Activated CD8-positive, alpha-beta memory T cell treated with anti-CD3 and anti-CD28 coated beads for 36 hours (primary cell): ENCODE measurements at regions not wholly inside any gene's neighbourhood (a gene's known extent, or its start where the extent isn't known, plus 50 kb on each side); places are given as distances from the start of the nearest gene placed in this dataset.

ENCODE experiments used
- CTCF ChIA-PET: fragments of 350-600 bp; sonication (Branson Sonifier 250); formaldehyde crosslinking; loops from one replicate; lab custom pipeline; 2021; ENCODE audit warnings: antibody characterized with exemption; lab: Charles Lee
- POLR2A ChIA-PET: fragments of 350-600 bp; sonication (Branson Sonifier 250); formaldehyde crosslinking; loops from one replicate; lab custom pipeline; 2021; ENCODE audit warnings: antibody characterized with exemption; lab: Charles Lee

- ChIA-PET POLR2A (no interaction called here), CTCF (no interaction called here)
Observed at GRCh38 chr9:134240361-134240760, 76.0 kb upstream of the RNU6ATAC start.

DNA sequence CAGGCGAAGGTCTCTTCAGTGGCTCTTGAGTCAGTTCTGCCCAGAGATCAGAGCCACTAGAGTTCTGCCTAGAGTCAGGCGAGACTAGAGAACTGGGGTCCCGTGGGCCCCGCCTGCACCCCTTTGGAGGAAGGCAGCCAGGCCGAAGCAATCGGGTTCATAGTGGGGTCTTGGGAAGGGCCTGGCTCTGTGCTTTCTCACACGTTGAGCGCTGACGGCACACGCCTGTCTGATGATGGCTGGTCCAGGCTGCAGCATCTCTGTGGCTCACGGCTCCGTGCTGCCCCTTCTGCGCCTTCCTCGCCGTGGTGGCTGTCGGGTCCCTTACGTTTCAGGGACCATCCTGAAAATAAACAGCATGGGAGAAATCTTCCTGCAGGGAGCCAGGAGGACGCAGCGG, 78.3 kb upstream of the RNU6ATAC start:
- POLR2A ChIA-PET: no interaction called here
- CTCF ChIA-PET: no interaction called here

- ChIA-PET CTCF (no interaction called here), POLR2A (no interaction called here)
Observed at GRCh38 chr9:134243778-134244467, 79.6 kb upstream of the RNU6ATAC start.

DNA sequence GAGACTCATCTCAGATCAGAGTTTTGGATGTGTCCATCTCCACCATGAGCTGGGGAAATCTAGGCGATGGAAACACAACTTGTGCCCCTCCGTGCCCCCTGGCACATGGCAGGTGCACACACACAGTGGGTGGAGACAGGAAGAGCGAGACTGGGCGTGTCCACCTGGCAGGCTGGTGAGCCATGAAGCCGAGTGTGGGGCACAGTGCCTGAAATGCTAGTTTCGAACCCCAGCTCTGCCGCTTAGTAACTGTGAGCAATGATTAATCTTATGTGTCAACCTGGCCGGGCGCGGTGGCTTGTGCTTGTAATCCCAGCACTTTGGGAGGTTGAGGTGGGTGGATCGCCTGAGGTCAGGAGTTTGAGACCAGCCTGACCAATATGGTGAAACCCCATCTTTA, 80.8 kb upstream of the RNU6ATAC start:
- ChIA-PET POLR2A (no interaction called here), CTCF (no interaction called here)

DNA sequence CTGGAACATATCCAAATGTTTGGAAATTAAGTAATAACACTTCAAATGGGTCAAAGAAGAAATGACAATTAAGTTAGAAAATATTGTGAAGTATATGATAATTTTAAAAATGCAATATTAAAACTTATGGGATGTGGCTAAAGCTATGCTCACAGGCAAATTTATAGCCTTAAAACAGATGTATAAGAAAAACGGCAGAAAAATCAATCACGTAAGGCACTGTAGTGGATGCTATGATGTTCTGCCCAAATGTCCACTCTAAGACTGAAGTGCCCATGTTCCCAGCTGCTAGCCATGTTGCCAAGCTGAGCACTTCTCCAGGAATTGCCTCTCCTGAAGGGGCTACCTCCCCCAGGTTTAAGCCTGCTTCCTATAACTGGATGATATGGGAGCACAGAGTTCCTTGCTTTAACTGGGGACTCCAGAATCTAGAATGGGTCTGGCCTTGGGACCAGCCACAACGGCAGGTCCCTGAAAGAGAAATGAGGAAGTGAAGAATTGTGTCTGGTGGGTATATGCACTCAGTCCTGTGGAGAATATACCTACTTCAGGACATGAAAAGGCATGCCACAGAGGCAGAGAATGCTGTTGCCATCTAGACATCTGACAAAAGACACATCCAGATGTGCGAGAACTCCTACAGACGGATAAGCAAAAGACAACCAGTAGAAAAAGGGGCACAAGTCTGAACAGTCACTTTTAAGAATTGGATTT, 78.2 kb upstream of the RXRA start:
- ChIA-PET CTCF (interaction anchor here (0.6 to 1.4 kb wide), 2 partner anchors 77 to 1405 kb away, joined by 3 to 4 read pairs; no protein-coding TSS in a partner anchor), POLR2A (no interaction called here)

DNA sequence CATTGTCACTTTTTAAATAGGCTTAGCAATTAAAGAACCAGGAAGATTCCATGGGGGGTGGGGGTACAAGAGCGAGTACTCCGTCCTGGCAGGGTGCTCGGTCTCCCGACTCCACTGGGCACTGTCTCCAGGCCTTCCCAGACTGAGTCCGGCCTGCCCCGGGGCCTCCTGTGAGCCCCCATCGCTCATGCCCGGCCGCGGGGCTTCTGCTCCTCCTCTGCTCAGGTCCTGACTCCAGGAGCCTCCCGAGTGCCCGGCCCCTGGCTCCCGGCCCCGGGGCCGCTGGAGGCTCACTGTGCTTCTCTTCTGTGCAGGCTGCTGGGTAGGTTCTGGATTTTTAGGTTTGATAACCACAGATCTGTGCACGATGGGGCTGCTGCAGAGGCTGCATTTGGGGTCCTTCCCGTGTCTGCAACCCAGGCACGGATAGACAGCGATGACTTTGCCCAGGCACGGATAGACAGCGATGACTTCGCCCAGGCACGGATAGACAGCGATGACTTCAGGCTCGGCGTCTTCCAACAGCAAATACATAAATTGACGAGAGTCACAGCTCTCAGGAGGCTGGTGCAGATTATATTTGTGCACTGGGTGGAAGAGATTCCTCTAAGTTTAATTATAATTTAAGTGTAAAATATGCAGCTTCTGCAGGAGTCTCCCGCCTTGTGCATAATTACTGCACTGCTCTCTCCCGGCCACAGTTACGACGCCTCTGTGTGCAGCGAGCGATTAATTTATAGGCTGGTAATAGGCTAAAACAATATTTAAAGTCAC, 74.8 kb upstream of the RXRA start:
- CTCF ChIA-PET: no interaction called here
- POLR2A ChIA-PET: no interaction called here

DNA sequence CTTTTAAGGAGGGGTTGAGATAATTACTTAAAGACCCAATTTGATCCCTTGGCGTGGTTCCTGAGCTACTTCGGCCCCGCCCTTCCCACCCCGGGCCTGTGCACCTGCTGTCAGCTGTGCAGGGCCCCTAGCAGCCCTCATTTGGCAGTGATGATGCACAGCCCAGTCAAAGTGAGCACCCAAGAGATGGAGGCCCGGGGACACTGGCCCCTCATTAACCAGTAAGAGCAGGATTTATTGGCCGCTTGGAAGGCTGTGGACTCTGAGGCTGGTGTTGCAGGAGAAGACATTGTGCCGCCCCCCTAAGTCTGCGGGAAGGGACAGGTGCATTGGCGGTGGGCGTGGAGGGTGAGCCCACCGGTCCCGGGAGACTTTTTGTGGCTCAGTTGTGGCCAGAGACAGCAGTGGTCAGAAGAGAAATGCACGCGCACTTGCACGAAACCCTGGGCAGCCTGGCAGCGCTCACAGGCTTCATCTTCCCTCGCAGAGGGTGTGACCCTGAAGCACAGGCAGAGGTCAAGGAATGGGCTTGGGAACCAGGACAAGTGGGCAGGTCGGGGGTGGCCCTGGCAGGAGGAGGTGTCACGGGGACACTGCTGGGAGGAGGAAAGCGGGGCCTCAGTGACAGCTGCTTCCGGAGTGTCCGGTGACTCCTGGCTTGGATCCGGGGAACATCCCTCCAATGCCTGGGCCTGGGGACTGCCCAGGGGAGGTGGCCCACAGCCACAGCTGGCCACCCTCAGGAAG, 74.0 kb upstream of the RXRA start:
- ChIA-PET CTCF (no interaction called here), POLR2A (no interaction called here)

DNA sequence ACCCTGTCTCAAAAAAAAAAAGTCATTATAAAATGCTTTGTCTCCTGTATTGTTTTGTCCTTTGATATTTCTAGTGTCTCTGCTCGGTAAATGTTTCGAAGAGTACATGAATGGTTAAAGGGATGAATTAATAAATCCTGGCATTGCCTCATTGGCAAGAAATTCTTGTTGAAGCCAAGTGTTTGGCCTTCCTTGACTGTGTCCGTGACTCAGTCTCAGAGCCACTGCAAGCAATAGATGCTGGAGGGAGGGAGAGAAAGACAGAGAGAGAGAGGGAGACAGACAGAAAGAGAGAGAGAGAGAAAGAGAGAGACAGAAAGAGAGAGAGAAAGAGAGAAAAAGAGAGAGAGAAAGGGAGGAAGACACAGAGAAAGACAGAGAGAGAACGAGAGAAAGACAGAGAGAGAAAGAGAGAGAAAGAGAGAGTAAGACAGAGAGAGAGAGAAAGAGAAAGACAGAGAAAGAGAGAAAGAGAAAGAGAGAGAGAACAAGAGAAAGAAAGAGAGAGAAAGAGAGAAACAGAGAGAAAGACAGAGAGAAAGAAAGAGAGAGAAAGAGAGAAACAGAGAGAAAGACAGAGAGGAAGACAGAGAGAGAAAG, 72.5 kb upstream of the RXRA start:
- ChIA-PET CTCF (no interaction called here), POLR2A (no interaction called here)

DNA sequence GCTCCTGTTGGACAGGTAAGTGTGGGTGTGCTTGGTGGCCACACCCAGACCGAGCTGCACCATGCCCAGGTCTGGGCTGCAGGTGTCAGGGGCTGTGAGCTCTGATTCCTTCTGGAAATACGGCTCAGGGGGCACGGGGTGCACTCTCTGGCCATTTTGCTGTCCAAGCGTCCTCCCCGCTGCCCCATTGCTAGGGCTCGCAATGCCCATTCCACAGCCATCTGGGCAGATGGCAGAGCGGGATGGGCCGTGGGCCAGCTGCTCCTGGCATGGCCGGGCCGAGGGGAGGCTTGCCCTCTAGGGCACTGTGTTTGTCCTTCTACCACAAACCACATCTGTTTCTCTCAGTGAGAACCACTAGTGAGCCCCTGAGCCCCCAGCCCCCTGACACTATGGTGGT, 67.9 kb upstream of the RXRA start:
- ChIA-PET CTCF (no interaction called here), POLR2A (no interaction called here)

- POLR2A ChIA-PET: no interaction called here
- CTCF ChIA-PET: no interaction called here
Observed at GRCh38 chr9:134258828-134259546, 67.3 kb upstream of the RXRA start.

- POLR2A ChIA-PET: no interaction called here
Observed at GRCh38 chr9:134259708-134260107, 66.5 kb upstream of the RXRA start.

DNA sequence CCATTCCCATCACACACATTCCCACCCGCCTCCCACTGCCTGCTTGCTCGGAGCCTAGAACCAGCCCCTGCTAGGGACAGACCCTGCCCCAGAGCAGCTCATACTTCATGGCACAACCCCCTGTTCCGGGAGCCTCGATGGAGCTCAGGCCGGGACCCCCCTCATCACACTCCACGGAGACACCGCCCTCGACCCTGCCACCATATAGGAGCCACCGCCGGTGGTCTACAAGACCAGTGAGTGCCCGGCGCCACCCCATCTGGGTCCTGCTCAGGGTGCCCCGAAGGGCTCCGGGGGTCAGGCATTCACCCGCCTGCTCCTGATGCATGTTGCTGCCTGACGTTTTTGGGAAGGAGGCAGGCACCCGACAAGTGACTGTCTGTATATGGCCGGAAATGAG, 65.5 kb upstream of the RXRA start:
- CTCF ChIA-PET: no interaction called here
- POLR2A ChIA-PET: no interaction called here

More at GRCh38 chr9:134259708-134260107, 66.5 kb upstream of the RXRA start:
- CTCF ChIA-PET: no interaction called here

GRCh38 chr9:134262035-134262434, 64.2 kb upstream of the RXRA start:
- POLR2A ChIA-PET: no interaction called here
- CTCF ChIA-PET: no interaction called here

GRCh38 chr9:134263596-134263995, 62.7 kb upstream of the RXRA start:
- POLR2A ChIA-PET: no interaction called here

DNA sequence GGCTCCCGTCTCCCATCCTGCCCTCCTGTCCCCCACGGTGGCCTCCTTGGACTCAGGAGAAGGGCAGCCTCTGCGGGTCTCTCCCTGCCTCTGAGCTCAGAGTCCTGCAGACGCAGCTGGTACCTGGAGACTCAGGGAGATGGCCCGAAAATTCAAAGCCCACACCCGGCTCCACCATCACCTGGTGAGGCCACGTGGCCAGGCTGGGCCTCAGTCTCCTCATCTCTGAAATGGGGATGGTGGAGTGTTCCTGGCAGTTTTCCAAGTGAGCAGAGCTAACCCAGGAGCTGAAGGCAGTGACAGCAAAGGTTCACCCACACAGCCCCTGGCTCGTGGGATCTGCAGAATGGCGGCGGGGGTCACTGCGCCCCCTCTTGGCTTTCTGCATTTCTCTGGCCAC, 62.1 kb upstream of the RXRA start:
- CTCF ChIA-PET: no interaction called here
- POLR2A ChIA-PET: no interaction called here

More at GRCh38 chr9:134263596-134263995, 62.7 kb upstream of the RXRA start:
- CTCF ChIA-PET: no interaction called here

DNA sequence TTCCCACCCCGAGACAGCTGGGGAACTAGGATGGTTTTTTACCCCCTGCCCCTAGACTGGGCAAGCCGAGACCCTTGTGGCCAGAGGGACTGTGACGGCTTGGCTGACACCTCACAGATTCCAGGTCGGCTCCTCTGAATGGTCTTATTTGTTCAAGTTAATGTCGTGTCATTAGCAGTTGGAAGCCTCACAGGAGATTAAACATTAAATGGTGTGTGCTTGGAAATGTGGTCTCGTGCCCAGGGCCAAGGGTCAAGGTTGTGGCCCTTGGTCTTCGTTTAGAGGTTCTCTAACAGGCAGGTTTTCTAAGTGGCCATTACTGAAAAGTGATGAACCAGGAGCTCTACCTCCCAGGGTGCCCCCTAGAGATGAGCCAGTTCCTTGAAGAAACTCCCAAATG, 61.2 kb upstream of the RXRA start:
- ChIA-PET CTCF (no interaction called here), POLR2A (no interaction called here)

DNA sequence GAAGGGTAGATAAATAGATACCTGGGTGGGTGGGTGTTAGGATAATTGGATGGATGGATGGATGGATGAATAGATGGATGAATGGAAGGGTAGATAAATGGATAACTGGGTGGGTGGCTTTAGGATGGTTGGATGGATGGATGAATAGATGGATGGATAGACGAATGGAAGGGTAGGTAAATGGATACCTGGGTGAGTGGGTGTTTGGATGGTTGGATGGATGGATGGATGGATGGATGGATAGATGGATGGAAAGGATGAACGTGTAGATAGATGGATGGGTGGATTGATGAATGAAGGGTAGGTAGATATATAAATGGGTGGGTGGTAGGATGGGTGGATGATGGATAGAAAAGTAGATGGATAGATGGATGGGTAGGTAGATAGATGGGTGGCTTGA, 59.8 kb upstream of the RXRA start:
- CTCF ChIA-PET: no interaction called here
- POLR2A ChIA-PET: no interaction called here

DNA sequence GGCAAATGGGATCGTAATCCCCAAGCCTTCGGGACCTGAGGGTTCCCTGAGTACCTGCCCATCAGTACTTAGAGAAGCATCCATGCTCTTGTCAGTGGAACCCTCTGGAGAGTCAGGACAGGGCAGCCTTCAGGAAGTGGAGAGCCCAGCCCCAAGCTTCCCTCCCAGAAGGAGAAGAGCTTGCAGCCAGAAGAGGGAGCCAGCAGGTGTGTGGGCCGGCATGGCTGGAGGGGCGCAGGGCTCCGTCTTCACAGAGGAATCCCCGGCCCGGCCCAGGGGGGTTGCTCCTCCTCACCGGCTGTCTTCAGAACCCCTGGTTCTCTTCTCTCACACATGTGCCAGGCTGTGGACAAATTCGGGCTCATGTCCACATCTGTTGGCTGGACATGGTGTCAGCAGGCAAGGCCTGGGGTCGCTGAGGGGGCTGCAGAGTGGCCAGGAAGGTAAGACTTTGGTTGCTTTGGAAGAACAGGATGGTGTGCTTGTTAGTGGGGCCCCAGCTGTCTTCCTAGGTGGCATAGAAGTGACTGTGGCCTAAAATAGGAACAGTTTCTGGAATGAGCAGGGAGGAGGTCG, 58.9 kb upstream of the RXRA start:
- CTCF ChIA-PET: no interaction called here
- POLR2A ChIA-PET: no interaction called here
